NCI-H1105 treated with DMSO at 0.1 percent for 48 hours (cell line): ENCODE measurements at regions not wholly inside any gene's neighbourhood (a gene's known extent, or its start where the extent isn't known, plus 50 kb on each side); places are given as distances from the start of the nearest gene placed in this dataset.
"Not testable (repeated sequence)": the region's sequence is repeated elsewhere in the genome, so short reads cannot be mapped to it uniquely, and the experiment has no call there.

Experiments
- DNase-seq: peaks from one replicate; lab custom pipeline; 2025; lab: John Stamatoyannopoulos, UW

GRCh38 chr2:83386549-83386948, 1072.5 kb downstream of the SUCLG1 start:
- DNase-seq: no peak

- DNase-seq: no peak
Measured at GRCh38 chr2:83378921-83379320, 1080.2 kb downstream of the SUCLG1 start.

- no peak for DNase-seq
Measured at GRCh38 chr2:83376731-83377130, 1082.3 kb downstream of the SUCLG1 start.

GRCh38 chr2:83370419-83370762, 1088.7 kb downstream of the SUCLG1 start:
- no peak for DNase-seq

GRCh38 chr2:83369601-83370418, 1089.3 kb downstream of the SUCLG1 start:
- DNase-seq: no peak

- no peak for DNase-seq
Measured at GRCh38 chr2:83368916-83369315, 1090.2 kb downstream of the SUCLG1 start.

GRCh38 chr2:83368461-83368860, 1090.6 kb downstream of the SUCLG1 start:
- DNase-seq: no peak

GRCh38 chr2:83365476-83365875, 1093.6 kb downstream of the SUCLG1 start:
- no peak for DNase-seq

- DNase-seq: no peak
Measured at GRCh38 chr2:83364264-83364663, 1094.8 kb downstream of the SUCLG1 start.

- DNase-seq: not testable (repeated sequence)
Measured at GRCh38 chr2:83363138-83363537, 1095.9 kb downstream of the SUCLG1 start.

- DNase-seq: no peak
Measured at GRCh38 chr2:83359336-83359735, 1099.7 kb downstream of the SUCLG1 start.

- no peak for DNase-seq
Measured at GRCh38 chr2:83342860-83343329, 1116.2 kb downstream of the SUCLG1 start.

GRCh38 chr2:83340424-83340823, 1118.7 kb downstream of the SUCLG1 start:
- DNase-seq: no peak

GRCh38 chr2:83339942-83340341, 1119.1 kb downstream of the SUCLG1 start:
- not testable (repeated sequence) for DNase-seq

GRCh38 chr2:83331810-83332209, 1127.3 kb downstream of the SUCLG1 start:
- DNase-seq: no peak

- DNase-seq: no peak
Measured at GRCh38 chr2:83323038-83323437, 1136.0 kb downstream of the SUCLG1 start.

- DNase-seq: no peak
Measured at GRCh38 chr2:83320053-83320452, 1139.0 kb downstream of the SUCLG1 start.

- no peak for DNase-seq
Measured at GRCh38 chr2:83305758-83306378, 1153.2 kb downstream of the SUCLG1 start.

- DNase-seq: no peak
Measured at GRCh38 chr2:83291083-83291482, 1168.0 kb downstream of the SUCLG1 start.

GRCh38 chr2:83282841-83283240, 1176.2 kb downstream of the SUCLG1 start:
- DNase-seq: no peak

- DNase-seq: no peak
Measured at GRCh38 chr2:83282043-83282795, 1176.9 kb downstream of the SUCLG1 start.

- no peak for DNase-seq
Measured at GRCh38 chr2:83280391-83280790, 1178.7 kb downstream of the SUCLG1 start.

GRCh38 chr2:83273322-83273721, 1185.8 kb downstream of the SUCLG1 start:
- no peak for DNase-seq
